ENCODE measurements at regions not wholly inside any gene's neighbourhood (a gene's known extent, or its start where the extent isn't known, plus 50 kb on each side); places are given as distances from the start of the nearest gene placed in this dataset.

DNA sequence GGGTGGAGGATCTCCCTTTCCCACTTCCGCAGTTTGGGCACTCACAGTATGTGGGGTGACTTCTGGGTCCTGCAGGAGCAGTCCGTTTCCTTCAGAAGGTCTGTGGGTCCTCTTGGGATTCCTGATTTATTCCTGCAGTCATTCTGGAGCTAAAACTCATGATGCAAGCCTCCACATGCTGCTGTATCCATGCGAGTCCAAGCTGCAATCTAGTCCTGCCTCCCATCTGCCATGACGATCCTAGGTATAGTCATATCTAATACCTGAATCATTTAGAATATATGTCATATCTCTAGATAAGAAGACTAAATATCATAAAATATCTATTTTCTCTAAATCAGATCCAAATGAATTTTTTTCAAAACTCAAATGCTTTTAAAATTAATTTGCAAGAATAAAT is 103.4 kb upstream of the AHI1 start:
- Histone ChIP-seq H3K4me1 (no peaks in the 10 kb centered on the region), H3K27ac (no peak overlapping the region), H3K27me3 (no peaks in the 10 kb centered on the region), H3K9me3 (peaks cover 0 to 5% of the 10 kb centered on the region in 2 donors), H3K36me3 (no peaks in the 10 kb centered on the region), H3K4me3 (no peak overlapping the region)
- DNase-seq (ENCODE audit: low spot score), result no peak
- TF ChIP-seq, protein P1, sequence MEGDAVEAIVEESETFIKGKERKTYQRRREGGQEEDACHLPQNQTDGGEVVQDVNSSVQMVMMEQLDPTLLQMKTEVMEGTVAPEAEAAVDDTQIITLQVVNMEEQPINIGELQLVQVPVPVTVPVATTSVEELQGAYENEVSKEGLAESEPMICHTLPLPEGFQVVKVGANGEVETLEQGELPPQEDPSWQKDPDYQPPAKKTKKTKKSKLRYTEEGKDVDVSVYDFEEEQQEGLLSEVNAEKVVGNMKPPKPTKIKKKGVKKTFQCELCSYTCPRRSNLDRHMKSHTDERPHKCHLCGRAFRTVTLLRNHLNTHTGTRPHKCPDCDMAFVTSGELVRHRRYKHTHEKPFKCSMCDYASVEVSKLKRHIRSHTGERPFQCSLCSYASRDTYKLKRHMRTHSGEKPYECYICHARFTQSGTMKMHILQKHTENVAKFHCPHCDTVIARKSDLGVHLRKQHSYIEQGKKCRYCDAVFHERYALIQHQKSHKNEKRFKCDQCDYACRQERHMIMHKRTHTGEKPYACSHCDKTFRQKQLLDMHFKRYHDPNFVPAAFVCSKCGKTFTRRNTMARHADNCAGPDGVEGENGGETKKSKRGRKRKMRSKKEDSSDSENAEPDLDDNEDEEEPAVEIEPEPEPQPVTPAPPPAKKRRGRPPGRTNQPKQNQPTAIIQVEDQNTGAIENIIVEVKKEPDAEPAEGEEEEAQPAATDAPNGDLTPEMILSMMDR (IDR thresholded peaks at IDR 0.05), result no peak

DNA sequence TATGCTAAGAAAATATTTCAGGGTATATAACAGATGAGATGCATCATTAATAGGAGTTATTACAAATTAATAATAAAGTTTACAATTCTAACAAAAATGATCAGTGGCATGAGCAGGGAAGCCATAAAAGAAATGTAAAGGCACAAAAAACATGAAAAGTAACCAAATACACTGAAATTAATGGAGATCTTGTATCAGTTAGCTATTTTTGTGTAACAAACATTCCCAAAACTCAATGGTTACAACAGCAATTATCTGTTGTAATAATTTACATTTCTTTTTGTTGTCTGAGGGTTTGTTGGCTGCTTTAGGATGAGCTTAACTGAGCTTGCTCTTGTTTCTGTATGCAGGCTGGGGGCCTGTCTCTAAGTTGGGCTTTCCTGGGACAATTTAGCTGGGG is 104.3 kb upstream of the AHI1 start:
- no peak overlapping the region for H3K4me3 ChIP-seq
- H3K9me3 ChIP-seq, result peaks cover 0 to 5% of the 10 kb centered on the region in 2 donors
- H3K27me3 ChIP-seq, result no peaks in the 10 kb centered on the region
- H3K36me3 ChIP-seq, result no peaks in the 10 kb centered on the region
- no peak overlapping the region for H3K27ac ChIP-seq
- DNase-seq (ENCODE audit: low spot score), result no peak
- no peaks in the 10 kb centered on the region for H3K4me1 ChIP-seq
- TF ChIP-seq, protein P1 (IDR thresholded peaks at IDR 0.05), result no peak

DNA sequence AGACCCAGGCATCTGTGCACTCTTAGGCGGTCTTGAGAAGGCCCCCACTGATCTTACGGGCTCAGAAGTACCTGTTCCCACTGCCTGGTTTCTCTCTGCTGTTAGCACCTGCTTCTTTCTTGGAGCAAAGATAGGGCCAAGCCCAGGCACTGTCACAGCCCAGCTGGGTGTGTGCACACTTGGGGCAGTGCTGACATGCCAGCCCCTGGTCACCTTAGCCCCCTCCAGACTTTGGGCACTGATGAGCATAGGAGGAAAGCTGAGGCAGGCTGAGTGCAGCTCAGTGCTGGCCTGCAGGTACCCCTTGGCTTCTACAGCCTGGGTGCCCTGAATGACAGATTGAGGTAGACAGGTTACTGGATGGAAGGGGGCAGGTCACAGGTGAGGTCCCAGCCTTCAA is 105.7 kb upstream of the AHI1 start:
- TF ChIP-seq, protein P1 (IDR thresholded peaks at IDR 0.05), result no peak
- no peaks in the 10 kb centered on the region for H3K36me3 ChIP-seq
- DNase-seq (ENCODE audit: low spot score), result no peak
- peaks cover 0 to 5% of the 10 kb centered on the region in 2 donors for H3K9me3 ChIP-seq
- H3K27me3 ChIP-seq, result no peaks in the 10 kb centered on the region
- H3K4me3 ChIP-seq, result no peak overlapping the region
- no peak overlapping the region for H3K27ac ChIP-seq
- no peaks in the 10 kb centered on the region for H3K4me1 ChIP-seq

DNA sequence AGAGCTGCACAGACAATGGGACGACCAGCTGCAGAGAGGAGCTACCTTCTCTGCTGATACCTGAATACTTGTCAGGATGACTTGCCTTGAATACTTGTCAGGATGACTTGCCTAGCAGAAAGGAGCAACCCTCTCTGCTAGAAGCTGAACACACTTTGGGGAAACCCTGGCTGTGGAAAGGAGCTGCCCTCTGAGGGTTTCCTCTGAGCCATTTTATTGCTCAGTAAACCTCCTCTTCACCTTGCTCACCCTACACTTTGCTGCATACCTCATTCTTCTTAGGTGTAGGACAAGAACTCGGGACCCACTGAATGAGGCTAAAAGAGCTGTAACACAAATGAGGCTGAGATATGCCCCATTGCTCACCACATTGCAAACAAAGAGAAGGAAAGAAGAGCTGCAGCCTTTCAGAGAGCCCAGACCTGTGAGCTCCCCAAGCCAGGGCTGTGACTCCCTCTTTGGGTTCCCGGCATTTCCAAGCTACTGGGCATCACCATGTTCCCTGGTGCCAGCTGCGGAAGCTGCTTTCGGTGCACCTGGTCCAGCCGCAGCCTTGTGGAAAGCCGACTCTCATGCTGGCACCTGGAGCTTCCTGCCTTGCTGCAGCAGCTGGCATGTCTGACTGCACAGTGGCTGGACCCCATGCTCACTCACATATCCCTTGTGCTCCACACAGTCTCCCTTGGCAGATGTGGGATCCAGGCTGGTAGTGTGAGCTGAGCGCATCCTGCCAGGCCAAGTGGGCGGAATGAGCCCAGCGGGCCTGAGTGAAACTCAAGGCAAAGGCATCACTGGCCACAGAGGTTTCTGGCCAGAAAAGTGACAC is 106.7 kb upstream of the AHI1 start:
- no peaks in the 10 kb centered on the region for H3K27me3 ChIP-seq
- H3K36me3 ChIP-seq, result no peaks in the 10 kb centered on the region
- DNase-seq (ENCODE audit: low spot score), result no peak
- H3K4me1 ChIP-seq, result no peaks in the 10 kb centered on the region
- no peak overlapping the region for H3K27ac ChIP-seq
- H3K4me3 ChIP-seq, result no peak overlapping the region
- TF ChIP-seq, protein P1 (IDR thresholded peaks at IDR 0.05), result no peak
- peaks cover 0 to under 1% of the 10 kb centered on the region in 2 donors for H3K9me3 ChIP-seq

DNA sequence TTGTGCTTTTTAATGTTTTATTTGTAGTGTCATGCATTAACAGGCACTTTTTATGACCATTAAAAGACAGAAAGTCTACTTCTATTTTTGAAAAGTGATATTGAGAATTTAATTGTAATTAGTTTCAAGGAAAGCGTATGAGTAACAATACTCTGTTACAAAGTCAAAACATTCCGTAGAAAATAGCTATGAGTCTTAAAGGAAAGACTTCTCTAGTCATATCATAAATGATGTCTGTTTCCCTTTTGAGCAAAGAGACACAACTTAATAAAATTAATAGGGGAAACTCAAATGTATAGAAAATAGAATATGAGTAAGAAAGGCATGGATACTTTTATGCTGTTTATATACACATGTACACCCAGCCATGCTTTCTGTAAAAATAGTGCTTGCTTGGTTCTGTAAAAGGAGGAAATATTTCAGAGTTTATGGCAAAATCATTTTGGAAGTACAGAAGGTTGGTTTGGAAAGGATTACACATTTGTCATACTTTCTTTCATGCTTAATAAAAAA is 107.8 kb upstream of the AHI1 start:
- Histone ChIP-seq H3K4me3 (no peak overlapping the region), H3K9me3 (no peaks in the 10 kb centered on the region), H3K27me3 (no peaks in the 10 kb centered on the region), H3K27ac (no peak overlapping the region), H3K4me1 (no peaks in the 10 kb centered on the region), H3K36me3 (no peaks in the 10 kb centered on the region)
- TF ChIP-seq, protein P1 (IDR thresholded peaks at IDR 0.05), result no peak
- DNase-seq (ENCODE audit: low spot score), result no peak
